Hepatic stellate cell (primary cell): ENCODE measurements at regions not wholly inside any gene's neighbourhood (a gene's known extent, or its start where the extent isn't known, plus 50 kb on each side); places are given as distances from the start of the nearest gene placed in this dataset.
A peak's percentile ranks its signal among the peaks of the same experiment; 100 is the strongest.

Source experiments
- DNase-seq: peaks from one replicate; pipeline ENCODE4 v3.0.0; 2011; ENCODE audit warnings: low spot score

GRCh38 chr13:40429706-40430545, 236.5 kb downstream of the FOXO1 start:
- no peak for DNase-seq

GRCh38 chr13:40432018-40432978, 234.1 kb downstream of the FOXO1 start:
- DNase-seq, result no peak

- DNase-seq, result no peak
Measured at GRCh38 chr13:40433001-40433400, 233.4 kb downstream of the FOXO1 start.

- DNase-seq, result no peak
Measured at GRCh38 chr13:40433577-40433976, 232.9 kb downstream of the FOXO1 start.

GRCh38 chr13:40434516-40435397, 231.7 kb downstream of the FOXO1 start:
- no peak for DNase-seq

- DNase-seq, result no peak
Measured at GRCh38 chr13:40438022-40438680, 228.3 kb downstream of the FOXO1 start.

GRCh38 chr13:40438999-40439797, 227.2 kb downstream of the FOXO1 start:
- DNase-seq, result peak; percentile 35

- peak; percentile 17 for DNase-seq
Measured at GRCh38 chr13:40439928-40440327, 226.5 kb downstream of the FOXO1 start.

GRCh38 chr13:40440990-40441820, 225.2 kb downstream of the FOXO1 start:
- DNase-seq, result no peak

- no peak for DNase-seq
Measured at GRCh38 chr13:40442231-40442630, 224.2 kb downstream of the FOXO1 start.

GRCh38 chr13:40442826-40443225, 223.6 kb downstream of the FOXO1 start:
- DNase-seq, result no peak

GRCh38 chr13:40444241-40444640, 222.2 kb downstream of the FOXO1 start:
- no peak for DNase-seq

GRCh38 chr13:40445557-40445990, 220.9 kb downstream of the FOXO1 start:
- DNase-seq, result no peak

- no peak for DNase-seq
Measured at GRCh38 chr13:40446365-40446764, 220.1 kb downstream of the FOXO1 start.

- DNase-seq, result no peak
Measured at GRCh38 chr13:40447857-40448256, 218.6 kb downstream of the FOXO1 start.

- no peak for DNase-seq
Measured at GRCh38 chr13:40452038-40452666, 214.3 kb downstream of the FOXO1 start.

GRCh38 chr13:40452741-40453334, 213.6 kb downstream of the FOXO1 start:
- no peak for DNase-seq

- peak; percentile 46 for DNase-seq
Measured at GRCh38 chr13:40453351-40454021, 213.0 kb downstream of the FOXO1 start.
